Cardiac fibroblast (primary cell): ENCODE measurements at regions not wholly inside any gene's neighbourhood (a gene's known extent, or its start where the extent isn't known, plus 50 kb on each side); places are given as distances from the start of the nearest gene placed in this dataset.

Experiments
- DNase-seq, 2 donors: peaks; one replicate each; pipeline versions ENCODE4 v3.0.0 to v3.0.0-alpha.2; 2010; ENCODE audit warnings: low read depth in 2 of 2
- H3K4me3 ChIP-seq, 2 donors: replicated peaks in 1 of 2; 1 replicate in 1 of 2; 2 replicates in 1 of 2; pipeline ENCODE4 v1.5.1; 2011; ENCODE audit warnings: low read depth in 2 of 2, low read length in 2 of 2, mild to moderate bottlenecking in 2 of 2, moderate library complexity in 1 of 2
- TF ChIP-seq, protein P1 (sequence below): IDR thresholded peaks from one replicate; pipeline ENCODE4 v1.5.1; 2011; ENCODE audit warnings: low read depth, mild to moderate bottlenecking, low read length, inconsistent platforms

DNA sequence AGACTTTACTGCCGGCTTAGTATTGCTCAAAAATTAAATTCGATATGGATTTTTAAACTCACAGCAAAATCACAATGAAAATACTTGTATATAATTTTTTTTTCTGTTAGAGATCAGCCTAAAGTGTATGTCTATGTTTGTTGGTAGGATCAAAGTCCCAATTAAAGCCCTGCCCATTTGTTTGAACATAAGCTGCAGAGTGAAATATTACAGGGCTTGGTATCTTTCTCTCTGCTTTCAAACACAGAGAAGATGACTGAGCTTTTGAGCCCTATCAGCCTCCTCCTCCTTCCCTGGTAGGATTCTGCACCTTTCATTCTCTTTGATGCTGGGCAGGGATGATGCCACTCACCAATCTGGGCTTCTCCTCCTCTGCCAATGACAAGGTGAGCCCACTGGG lies 345.4 kb downstream of the PPP1R2C start:
- no peak for DNase-seq
- TF ChIP-seq, protein P1, sequence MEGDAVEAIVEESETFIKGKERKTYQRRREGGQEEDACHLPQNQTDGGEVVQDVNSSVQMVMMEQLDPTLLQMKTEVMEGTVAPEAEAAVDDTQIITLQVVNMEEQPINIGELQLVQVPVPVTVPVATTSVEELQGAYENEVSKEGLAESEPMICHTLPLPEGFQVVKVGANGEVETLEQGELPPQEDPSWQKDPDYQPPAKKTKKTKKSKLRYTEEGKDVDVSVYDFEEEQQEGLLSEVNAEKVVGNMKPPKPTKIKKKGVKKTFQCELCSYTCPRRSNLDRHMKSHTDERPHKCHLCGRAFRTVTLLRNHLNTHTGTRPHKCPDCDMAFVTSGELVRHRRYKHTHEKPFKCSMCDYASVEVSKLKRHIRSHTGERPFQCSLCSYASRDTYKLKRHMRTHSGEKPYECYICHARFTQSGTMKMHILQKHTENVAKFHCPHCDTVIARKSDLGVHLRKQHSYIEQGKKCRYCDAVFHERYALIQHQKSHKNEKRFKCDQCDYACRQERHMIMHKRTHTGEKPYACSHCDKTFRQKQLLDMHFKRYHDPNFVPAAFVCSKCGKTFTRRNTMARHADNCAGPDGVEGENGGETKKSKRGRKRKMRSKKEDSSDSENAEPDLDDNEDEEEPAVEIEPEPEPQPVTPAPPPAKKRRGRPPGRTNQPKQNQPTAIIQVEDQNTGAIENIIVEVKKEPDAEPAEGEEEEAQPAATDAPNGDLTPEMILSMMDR = no peak
- H3K4me3 ChIP-seq = no peak overlapping the region

DNA sequence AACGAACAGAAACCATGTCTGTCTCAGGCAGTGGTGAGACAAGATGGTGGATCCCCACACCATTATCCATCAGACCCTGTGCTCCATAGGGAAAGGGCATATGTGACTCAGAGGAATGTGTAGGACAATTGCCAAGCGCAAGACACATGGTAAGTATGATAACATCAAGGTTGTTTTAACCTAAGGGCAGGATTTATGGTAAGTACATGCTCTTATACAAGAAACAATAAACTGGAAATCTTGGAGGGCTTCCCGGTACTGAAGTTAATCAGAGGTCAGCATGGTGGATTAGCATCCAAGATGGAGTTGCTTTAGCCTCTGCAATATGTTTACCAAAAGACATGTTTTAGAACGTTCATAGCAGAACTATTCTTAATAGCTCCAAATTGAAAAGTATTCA lies 355.0 kb downstream of the PPP1R2C start:
- no peak for DNase-seq
- TF ChIP-seq, protein P1 = no peak
- no peak overlapping the region for H3K4me3 ChIP-seq

DNA sequence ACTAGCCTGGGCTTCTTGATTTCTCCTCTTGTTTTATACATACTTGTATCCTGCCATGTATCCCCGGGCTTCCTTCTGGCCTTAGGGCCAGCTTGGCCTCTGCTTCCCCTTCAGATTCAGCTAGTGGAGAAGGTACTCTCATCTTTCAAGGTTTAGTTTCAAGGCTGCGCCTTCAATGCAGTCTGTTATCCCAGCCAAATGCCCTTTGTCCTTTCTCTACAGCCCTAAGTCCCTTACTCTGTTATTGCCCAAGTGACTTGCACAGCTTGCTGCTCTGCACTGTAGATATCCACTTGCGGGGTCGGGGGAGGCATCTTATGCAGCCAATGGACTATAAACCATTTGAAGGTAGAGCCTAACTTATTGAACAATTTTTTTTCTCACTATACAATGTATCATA lies 357.5 kb downstream of the PPP1R2C start:
- TF ChIP-seq, protein P1 = no peak
- DNase-seq = no peak
- no peak overlapping the region for H3K4me3 ChIP-seq

DNA sequence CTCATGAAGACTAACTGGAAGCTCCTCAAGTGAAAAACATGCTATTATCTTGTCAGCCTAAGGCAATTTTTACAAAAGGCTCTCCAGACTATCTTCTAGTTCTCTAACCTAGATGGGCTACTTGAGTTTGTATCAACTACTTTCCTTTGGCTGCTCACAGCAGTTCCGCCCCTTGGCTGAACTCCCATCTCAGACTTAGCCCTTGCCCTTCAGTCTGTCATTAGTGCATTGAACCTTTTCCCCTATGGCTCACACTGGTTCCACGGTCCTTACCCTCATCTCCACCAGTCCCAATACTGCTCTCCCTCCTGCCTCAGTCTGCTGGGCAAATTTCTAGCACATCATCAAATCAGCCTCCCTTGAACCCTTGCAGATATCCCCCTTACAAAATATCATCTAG lies 362.3 kb downstream of the PPP1R2C start:
- TF ChIP-seq, protein P1 = no peak
- no peak overlapping the region for H3K4me3 ChIP-seq
- DNase-seq = no peak

DNA sequence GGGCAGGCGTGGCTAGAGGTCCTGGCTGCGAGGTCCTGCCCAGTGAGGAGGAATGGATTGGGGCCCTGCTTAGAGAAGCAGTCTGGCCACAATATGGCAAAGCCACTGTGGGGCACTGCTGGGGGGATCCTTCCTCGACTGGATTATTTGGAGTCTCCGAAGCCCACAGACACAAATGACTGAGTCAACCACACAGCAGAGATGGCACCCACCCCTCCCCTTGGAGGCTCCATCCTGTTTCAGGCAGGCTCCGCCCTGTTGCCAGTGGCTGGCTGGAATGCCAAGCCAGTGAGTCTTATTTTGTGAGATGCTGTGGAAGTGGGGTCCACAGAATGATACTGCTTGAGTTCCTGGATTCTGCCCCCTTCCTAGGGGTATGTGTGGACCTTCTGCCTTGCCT lies 363.9 kb downstream of the PPP1R2C start:
- no peak overlapping the region for H3K4me3 ChIP-seq
- DNase-seq = no peak
- TF ChIP-seq, protein P1 = no peak

DNA sequence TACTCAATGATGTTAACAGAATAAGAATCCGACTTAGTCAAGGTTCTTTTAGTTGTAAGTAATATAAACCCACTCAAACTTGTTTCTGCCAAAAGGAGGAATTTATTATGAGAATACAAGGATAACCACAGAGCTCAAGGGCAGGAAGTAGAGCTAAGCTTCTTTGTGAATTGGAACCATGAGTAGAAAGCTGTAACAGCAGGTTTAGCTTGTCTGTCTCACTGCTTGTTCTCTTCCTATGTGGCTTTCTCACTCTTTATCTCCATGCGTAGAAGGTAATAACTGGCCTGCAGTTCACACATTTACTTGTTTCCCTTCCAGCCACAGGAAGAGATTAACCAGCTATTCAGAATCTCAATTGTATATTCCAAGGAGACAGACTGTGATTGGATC lies 378.3 kb downstream of the PPP1R2C start:
- DNase-seq = no peak

More for the DNA sequence above, 378.3 kb downstream of the PPP1R2C start:
- TF ChIP-seq, protein P1 = no peak
- H3K4me3 ChIP-seq = no peak overlapping the region
